H1 (cell line): ENCODE measurements at regions not wholly inside any gene's neighbourhood (a gene's known extent, or its start where the extent isn't known, plus 50 kb on each side); places are given as distances from the start of the nearest gene placed in this dataset.

Experiments used
- CTCF ChIA-PET: fragments of 300-600 bp; sonication (Branson Sonifier 250); formaldehyde crosslinking; loops from one replicate; lab custom pipeline; 2021; ENCODE audit not compliant: partially characterized antibody; lab: Charles Lee
- POLR2A ChIA-PET: fragments of 300-600 bp; sonication (Branson Sonifier 250); formaldehyde crosslinking; loops from one replicate; lab custom pipeline; 2021; ENCODE audit warnings: inconsistent platforms; ENCODE audit not compliant: partially characterized antibody; lab: Charles Lee
- DNase-seq, 2 experiments: peaks; one replicate each; pipeline versions ENCODE4 v3.0.0 to v3.0.0-alpha.2; 2010 to 2022; ENCODE audit warnings: low spot score in 2 of 2, low read depth in 1 of 2, mixed read lengths in 1 of 2
- FAIRE-seq: peaks from 2 replicates; lab custom pipeline; 2011; peaks lifted over from hg19 to GRCh38; lab: Jason Lieb, UNC
- H2AFZ ChIP-seq: 2 replicates; pipeline ENCODE4 v1.8.1; 2012; ENCODE audit warnings: low read length, inconsistent platforms
- H2AK5ac ChIP-seq: 2 replicates; pipeline ENCODE4 v1.6.1; 2013; ENCODE audit warnings: low read depth, low read length
- H2BK120ac ChIP-seq: replicated peaks from 2 replicates; pipeline ENCODE3; 2013; ENCODE audit warnings: low read depth, low read length, inconsistent platforms
- H2BK12ac ChIP-seq: 2 replicates; pipeline ENCODE4 v1.6.1; 2013; ENCODE audit warnings: low read depth, low read length
- H2BK15ac ChIP-seq: 2 replicates; pipeline ENCODE4 v1.6.1; 2013; ENCODE audit warnings: low read length
- H2BK20ac ChIP-seq: 2 replicates; pipeline ENCODE4 v1.6.1; 2013; ENCODE audit warnings: low read length
- H2BK5ac ChIP-seq: 2 replicates; pipeline ENCODE4 v1.6.1; 2013; ENCODE audit warnings: low read depth, low read length
- H3K14ac ChIP-seq: 2 replicates; pipeline ENCODE4 v1.6.1; 2013; ENCODE audit warnings: inconsistent platforms; ENCODE audit not compliant: insufficient read length
- H3K18ac ChIP-seq: 2 replicates; pipeline ENCODE4 v1.6.1; 2013; ENCODE audit warnings: low read length; ENCODE audit errors: extremely low read depth
- H3K23ac ChIP-seq: 2 replicates; pipeline ENCODE4 v1.6.1; 2013; ENCODE audit warnings: inconsistent platforms; ENCODE audit not compliant: insufficient read length
- H3K23me2 ChIP-seq: 2 replicates; pipeline ENCODE4 v1.6.1; 2013; ENCODE audit warnings: low read depth, low read length
- H3K27ac ChIP-seq: 2 replicates; pipeline ENCODE4 v1.6.1; 2011; ENCODE audit warnings: low read depth, low read length, inconsistent platforms
- H3K27me3 ChIP-seq, 4 experiments: replicated peaks in 1 of 4; 1 replicate in 1 of 4; 2 replicates in 3 of 4; pipeline versions ENCODE4 v1.6.1 to v1.8.1; 2011 to 2013; ENCODE audit warnings: low read length in 3 of 4, mild to moderate bottlenecking in 3 of 4, inconsistent platforms in 2 of 4, mixed read lengths in 2 of 4, moderate library complexity in 1 of 4; ENCODE audit not compliant: control insufficient read depth in 3 of 4, insufficient read depth in 3 of 4; ENCODE audit errors: extremely low read depth in 1 of 4
- H3K36me3 ChIP-seq, 4 experiments: 2 replicates each; pipeline versions ENCODE4 v1.6.1 to v1.8.1; 2011 to 2013; ENCODE audit warnings: mild to moderate bottlenecking in 4 of 4, low read length in 3 of 4, moderate library complexity in 2 of 4, control low read depth in 1 of 4, inconsistent platforms in 1 of 4; ENCODE audit not compliant: insufficient read depth in 4 of 4, control insufficient read depth in 2 of 4
- H3K4ac ChIP-seq: replicated peaks from 2 replicates; pipeline ENCODE3; 2013; ENCODE audit warnings: low read length, low read depth, mixed read lengths, inconsistent platforms; ENCODE audit not compliant: insufficient read length
- H3K4me1 ChIP-seq, 4 experiments: replicated peaks in 1 of 4; 1 replicate in 1 of 4; 2 replicates in 3 of 4; pipeline versions ENCODE4 v1.6.1 to v1.8.1; 2011 to 2013; ENCODE audit warnings: low read length in 3 of 4, inconsistent platforms in 2 of 4, mixed read lengths in 1 of 4; ENCODE audit not compliant: insufficient read depth in 4 of 4, control insufficient read depth in 3 of 4
- H3K4me2 ChIP-seq, 2 experiments: 2 replicates each; pipeline versions ENCODE4 v1.6.1 to v1.8.1; 2011 to 2013; ENCODE audit warnings: low read depth in 2 of 2, low read length in 2 of 2, control low read depth in 1 of 2, inconsistent platforms in 1 of 2, mild to moderate bottlenecking in 1 of 2; ENCODE audit not compliant: insufficient read depth in 1 of 2
- H3K4me3 ChIP-seq, 4 experiments: fragments of 200-600, 300-600 bp in 1 of 4; sonication (generic), shearing (Covaris generic), sonication (Bioruptor Twin) in 1 of 4; 2 replicates each; pipeline versions ENCODE4 v1.5.1 to v1.8.1; 2011 to 2016; ENCODE audit warnings: low read length in 4 of 4, low read depth in 3 of 4, control low read depth in 2 of 4, inconsistent platforms in 2 of 4, mild to moderate bottlenecking in 2 of 4, mixed read lengths in 1 of 4, moderate library complexity in 1 of 4; ENCODE audit not compliant: insufficient read depth in 2 of 4; ENCODE audit errors: extremely low read depth in 1 of 4
- H3K56ac ChIP-seq: replicated peaks from 2 replicates; pipeline ENCODE3; 2013; ENCODE audit warnings: low read depth, mild to moderate bottlenecking, mixed read lengths, low read length, inconsistent platforms; ENCODE audit not compliant: insufficient read length
- H3K79me1 ChIP-seq: 2 replicates; pipeline ENCODE4 v1.6.1; 2013; ENCODE audit warnings: low read depth, low read length, control low read depth
- H3K79me2 ChIP-seq, 2 experiments: 2 replicates each; pipeline versions ENCODE4 v1.6.1 to v1.8.1; 2012 to 2013; ENCODE audit warnings: low read length in 2 of 2, mild to moderate bottlenecking in 2 of 2, inconsistent platforms in 1 of 2; ENCODE audit not compliant: insufficient read depth in 2 of 2, control insufficient read depth in 1 of 2
- H3K9ac ChIP-seq, 4 experiments: replicated peaks in 1 of 4; 1 replicate in 1 of 4; 2 replicates in 3 of 4; pipeline versions ENCODE4 v1.6.1 to v1.8.1; 2011 to 2013; ENCODE audit warnings: low read depth in 3 of 4, low read length in 3 of 4, control low read depth in 2 of 4, mild to moderate bottlenecking in 2 of 4, moderate library complexity in 2 of 4, inconsistent platforms in 1 of 4; ENCODE audit errors: extremely low read depth in 1 of 4
- H3K9me3 ChIP-seq, 2 experiments: 2 replicates each; pipeline versions ENCODE4 v1.6.1 to v1.8.1; 2012 to 2013; ENCODE audit warnings: mild to moderate bottlenecking in 2 of 2, moderate library complexity in 2 of 2, control low read depth in 1 of 2, inconsistent platforms in 1 of 2, low read depth in 1 of 2, low read length in 1 of 2, mixed read lengths in 1 of 2; ENCODE audit not compliant: insufficient read depth in 2 of 2
- H4K20me1 ChIP-seq, 2 experiments: replicated peaks in 1 of 2; 2 replicates each; pipeline versions ENCODE3 to v1.8.1; 2011 to 2013; ENCODE audit warnings: inconsistent platforms in 2 of 2, low read length in 2 of 2, mild to moderate bottlenecking in 1 of 2; ENCODE audit not compliant: insufficient read depth in 2 of 2, control insufficient read depth in 1 of 2
- H4K5ac ChIP-seq: 2 replicates; pipeline ENCODE4 v1.6.1; 2013; ENCODE audit warnings: low read length, low read depth, mixed read lengths, inconsistent platforms; ENCODE audit not compliant: insufficient read length
- H4K8ac ChIP-seq: 2 replicates; pipeline ENCODE4 v1.8.0; 2013; ENCODE audit warnings: mild to moderate bottlenecking, moderate library complexity, low read length, inconsistent platforms; ENCODE audit not compliant: insufficient read depth; ENCODE audit errors: extremely low read depth
- H4K91ac ChIP-seq: replicated peaks from 2 replicates; pipeline ENCODE3; 2013; ENCODE audit warnings: low read length, mixed read lengths, inconsistent platforms; ENCODE audit not compliant: insufficient read length
- BACH1 ChIP-seq: IDR thresholded peaks from 2 replicates; pipeline ENCODE4 v1.6.1; 2012; ENCODE audit warnings: low read length, improper control_type of control experiment
- CHD1 ChIP-seq: IDR thresholded peaks from 2 replicates; pipeline ENCODE4 v1.6.1; 2012; ENCODE audit warnings: low read depth, low read length, improper control_type of control experiment
- CHD2 ChIP-seq: IDR thresholded peaks from 2 replicates; pipeline ENCODE4 v1.6.1; 2012; ENCODE audit warnings: low read length, improper control_type of control experiment
- EZH2 ChIP-seq: fragments of 200-600 bp; sonication (generic); IDR thresholded peaks from 2 replicates; pipeline ENCODE4 v1.7.1; 2012; ENCODE audit warnings: low read depth, mild to moderate bottlenecking, moderate library complexity, low read length, inconsistent platforms; ENCODE audit not compliant: severe bottlenecking
- HDAC6 ChIP-seq: IDR thresholded peaks from one replicate; pipeline ENCODE4 v1.7.1; 2012; ENCODE audit warnings: low read depth, mild to moderate bottlenecking, inconsistent platforms, low read length, moderate library complexity
- MAX ChIP-seq: IDR thresholded peaks from 2 replicates; pipeline ENCODE4 v1.6.1; 2012; ENCODE audit warnings: inconsistent platforms
- POLR2A ChIP-seq, 2 experiments: IDR thresholded peaks; 1 replicate in 1 of 2; 2 replicates in 1 of 2; pipeline ENCODE4 v1.6.1; 2011; ENCODE audit warnings: low read depth in 2 of 2, low read length in 2 of 2, mild to moderate bottlenecking in 2 of 2; ENCODE audit errors: control extremely low read depth in 1 of 2
- RFX5 ChIP-seq: IDR thresholded peaks from 2 replicates; pipeline ENCODE4 v1.6.1; 2011; ENCODE audit warnings: low read depth, low read length, improper control_type of control experiment, borderline replicate concordance
- RNF2 ChIP-seq: fragments of 200-900, 300-1000 bp; sonication (generic); IDR thresholded peaks from 2 replicates; pipeline ENCODE4 v1.7.1; 2016; ENCODE audit warnings: borderline replicate concordance, low read depth, mild to moderate bottlenecking, antibody characterized with exemption, low read length; ENCODE audit not compliant: poor library complexity, severe bottlenecking; ENCODE audit errors: missing control alignments
- SAP30 ChIP-seq: fragments of 300-600 bp; sonication (generic); IDR thresholded peaks from 2 replicates; pipeline ENCODE4 v1.7.1; 2012; ENCODE audit warnings: low read length, moderate library complexity, mild to moderate bottlenecking, inconsistent platforms; ENCODE audit not compliant: insufficient read depth, insufficient replicate concordance
- SP1 ChIP-seq: IDR thresholded peaks from 2 replicates; pipeline ENCODE4 v1.6.1; 2011; ENCODE audit warnings: low read depth, low read length
- SP2 ChIP-seq: IDR thresholded peaks from 2 replicates; pipeline ENCODE4 v1.6.1; 2012; ENCODE audit warnings: mild to moderate bottlenecking, low read length, inconsistent platforms
- SRF ChIP-seq: IDR thresholded peaks from 2 replicates; pipeline ENCODE4 v1.6.1; 2011; ENCODE audit warnings: mild to moderate bottlenecking, low read depth, low read length, moderate library complexity
- TAF1 ChIP-seq: IDR thresholded peaks from 2 replicates; pipeline ENCODE4 v1.6.1; 2011; ENCODE audit warnings: mild to moderate bottlenecking, low read depth, low read length
- TBP ChIP-seq: IDR thresholded peaks from 2 replicates; pipeline ENCODE4 v1.6.1; 2011; ENCODE audit warnings: low read depth, low read length, improper control_type of control experiment
- TEAD4 ChIP-seq: IDR thresholded peaks from 2 replicates; pipeline ENCODE4 v1.6.1; 2012; ENCODE audit warnings: low read depth, low read length, inconsistent platforms, mixed read lengths
- WGBS, 2 experiments: shearing (Covaris generic) in 1 of 2; methylation state at CpG; one replicate each; pipeline versions ENCODE4 v1.1.6 to v1.1.7; 2013 to 2015; ENCODE audit warnings: low lambda C conversion rate in 2 of 2, mixed read lengths in 2 of 2, inconsistent platforms in 1 of 2, low coverage in 1 of 2, missing lambda C conversion rate in 1 of 2; ENCODE audit not compliant: insufficient replicate concordance in 2 of 2, insufficient coverage in 1 of 2, insufficient read length in 1 of 2; ENCODE audit errors: extremely low coverage in 1 of 2, missing lambda C conversion rate in 1 of 2; 5-methylcytosine and 5-hydroxymethylcytosine counted together

GRCh38 chr11:91819195-91819594 is 405.4 kb upstream of the FAT3 start:
- H3K23me2 ChIP-seq: no peaks in the 10 kb centered on the region
- no peaks in the 10 kb centered on the region for H3K36me3 ChIP-seq
- peaks cover 0 to 7% (median 3%) of the 10 kb centered on the region in 4 experiments; a peak in 1 of 7 replicates for H3K4me1 ChIP-seq
- no peak for DNase-seq
- no peak overlapping the region for H3K27ac ChIP-seq
- H3K4me3 ChIP-seq: no peak overlapping the region
- H3K79me1 ChIP-seq: no peaks in the 10 kb centered on the region
- no peak overlapping the region for H3K23ac ChIP-seq
- no peak overlapping the region for H3K9ac ChIP-seq
- no peak overlapping the region for H4K8ac ChIP-seq
- H2AFZ ChIP-seq: no peak overlapping the region
- no peak overlapping the region for H2AK5ac ChIP-seq
- no peaks in the 10 kb centered on the region for H3K79me2 ChIP-seq
- H3K18ac ChIP-seq: no peak overlapping the region
- no peak overlapping the region for H3K14ac ChIP-seq
- H3K4me2 ChIP-seq: no peak overlapping the region
- H4K5ac ChIP-seq: no peak overlapping the region
- H3K4ac ChIP-seq: no peak overlapping the region
- H2BK15ac ChIP-seq: no peak overlapping the region
- CTCF ChIA-PET: no interaction called here
- no peak overlapping the region for H3K56ac ChIP-seq
- POLR2A ChIA-PET: no interaction called here
- no peak overlapping the region for H2BK120ac ChIP-seq
- H2BK5ac ChIP-seq: no peak overlapping the region
- H2BK20ac ChIP-seq: no peak overlapping the region
- no peak overlapping the region for H4K91ac ChIP-seq
- H3K9me3 ChIP-seq: no peaks in the 10 kb centered on the region
- no peaks in the 10 kb centered on the region for H4K20me1 ChIP-seq
- no peaks in the 10 kb centered on the region for H3K27me3 ChIP-seq
- FAIRE-seq: no peak
- H2BK12ac ChIP-seq: no peak overlapping the region
- 76% methylated on average over 2 of the region's 2 CpGs; no CpG with 5 or more reads in 1 of the 2 experiments for WGBS, 2 experiments
- no peak for TF ChIP-seq MAX
- TF ChIP-seq SAP30: no peak
- TF ChIP-seq EZH2: no peak
- TF ChIP-seq HDAC6: no peak
- TF ChIP-seq TEAD4: no peak
- TF ChIP-seq TAF1: no peak
- no peak for TF ChIP-seq SP2
- TF ChIP-seq RNF2: no peak
- TF ChIP-seq BACH1: no peak
- TF ChIP-seq CHD1: no peak
- TF ChIP-seq TBP: no peak
- TF ChIP-seq SRF: no peak
- TF ChIP-seq SP1: no peak
- no peak for TF ChIP-seq CHD2
- no peak for TF ChIP-seq RFX5
- no peak for TF ChIP-seq POLR2A (IDR thresholded peaks at IDR 0.05; ENCODE audit: control extremely low read depth in 1 of 2, low read depth in 2 of 2, low read length in 2 of 2)
